ENCODE measurements at regions not wholly inside any gene's neighbourhood (a gene's known extent, or its start where the extent isn't known, plus 50 kb on each side); places are given as distances from the start of the nearest gene placed in this dataset.
"Not testable (repeated sequence)": the region's sequence is repeated elsewhere in the genome, so short reads cannot be mapped to it uniquely, and the experiment has no call there.

- no peak overlapping the region for H3K27ac Mint-ChIP-seq
Measured at GRCh38 chr3:137105277-137105977, 147.6 kb downstream of the IL20RB start.

DNA sequence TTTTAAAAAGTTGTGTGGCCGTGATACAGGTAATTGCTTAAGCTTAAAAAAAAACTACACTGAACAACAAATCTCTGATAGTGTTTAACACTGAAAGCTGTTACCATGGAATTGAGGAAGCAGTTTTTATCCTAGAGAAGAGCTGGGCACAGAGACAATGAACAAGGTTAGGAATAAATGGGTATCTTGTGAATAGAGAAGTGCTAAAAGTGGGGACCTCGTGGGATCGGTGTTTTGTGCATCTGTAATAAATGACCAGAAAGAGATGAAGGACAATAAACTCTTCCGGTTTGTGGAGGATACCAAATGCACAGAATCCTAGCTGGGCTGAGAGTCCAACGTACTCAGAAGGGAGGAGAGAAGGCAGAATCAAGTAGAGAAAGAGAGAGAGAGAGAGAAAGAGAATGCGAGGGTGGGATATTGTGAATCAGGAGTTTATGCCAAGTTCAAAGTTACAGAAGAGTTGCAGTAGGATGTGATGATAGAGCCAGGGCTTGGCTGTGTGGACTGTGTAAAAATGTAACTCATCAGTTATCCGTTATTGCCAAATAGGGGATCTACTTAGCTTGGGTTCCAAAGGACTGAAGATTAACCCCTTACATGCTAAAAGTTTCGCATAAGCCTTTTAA, 148.9 kb downstream of the IL20RB start:
- H3K27ac Mint-ChIP-seq = no peak overlapping the region
- no peaks in the 10 kb centered on the region for H3K9me3 Mint-ChIP-seq
- no peaks in the 10 kb centered on the region for H3K4me1 Mint-ChIP-seq
- H3K36me3 Mint-ChIP-seq = no peaks in the 10 kb centered on the region
- peaks cover 5% of the 10 kb centered on the region for H3K27me3 Mint-ChIP-seq
- H3K4me3 Mint-ChIP-seq = no peak overlapping the region

More at GRCh38 chr3:137105277-137105977, 147.6 kb downstream of the IL20RB start:
- H3K9me3 Mint-ChIP-seq = no peaks in the 10 kb centered on the region
- H3K27me3 Mint-ChIP-seq = peaks cover 5% of the 10 kb centered on the region
- no peak overlapping the region for H3K4me3 Mint-ChIP-seq
- no peaks in the 10 kb centered on the region for H3K36me3 Mint-ChIP-seq
- H3K4me1 Mint-ChIP-seq = no peaks in the 10 kb centered on the region

DNA sequence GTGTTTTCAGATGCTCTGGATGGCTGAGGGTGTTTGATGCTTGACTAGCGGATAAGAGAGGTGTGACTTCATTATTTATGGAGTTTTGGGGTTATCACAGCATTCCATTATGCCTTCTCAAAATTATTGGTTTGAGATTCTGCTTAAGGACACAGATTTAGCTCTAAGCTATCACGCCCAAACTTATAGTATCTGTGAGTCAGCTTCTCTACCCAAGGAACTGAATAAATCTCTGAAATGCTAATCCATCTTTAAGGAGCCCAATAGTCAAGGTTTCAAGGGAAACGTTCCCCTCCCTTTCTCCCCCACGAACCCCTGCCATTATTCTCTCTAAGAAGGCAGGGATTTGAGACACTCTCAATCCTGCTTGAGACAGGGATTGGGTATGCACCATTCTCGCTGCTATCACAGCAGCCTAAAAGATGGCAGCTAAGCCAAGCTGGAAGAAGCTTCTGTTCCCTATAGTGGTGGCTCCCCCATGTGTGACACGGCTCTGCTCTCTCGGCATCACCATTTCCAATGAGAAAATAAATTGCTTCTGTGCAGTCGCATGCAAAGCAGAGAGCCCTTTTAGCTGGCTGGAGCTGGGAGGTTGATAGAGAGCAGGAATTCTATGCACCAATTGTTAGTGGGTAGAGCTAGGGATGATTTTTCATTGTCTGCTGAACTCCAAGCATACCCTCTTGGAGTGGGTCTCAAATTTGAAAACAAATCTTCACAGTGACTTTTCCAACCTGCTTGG, 151.1 kb downstream of the IL20RB start:
- H3K27me3 Mint-ChIP-seq = peaks cover 5% of the 10 kb centered on the region
- H3K4me3 Mint-ChIP-seq = no peak overlapping the region
- no peak overlapping the region for H3K27ac Mint-ChIP-seq
- H3K4me1 Mint-ChIP-seq = no peaks in the 10 kb centered on the region
- H3K36me3 Mint-ChIP-seq = no peaks in the 10 kb centered on the region
- H3K9me3 Mint-ChIP-seq = no peaks in the 10 kb centered on the region

DNA sequence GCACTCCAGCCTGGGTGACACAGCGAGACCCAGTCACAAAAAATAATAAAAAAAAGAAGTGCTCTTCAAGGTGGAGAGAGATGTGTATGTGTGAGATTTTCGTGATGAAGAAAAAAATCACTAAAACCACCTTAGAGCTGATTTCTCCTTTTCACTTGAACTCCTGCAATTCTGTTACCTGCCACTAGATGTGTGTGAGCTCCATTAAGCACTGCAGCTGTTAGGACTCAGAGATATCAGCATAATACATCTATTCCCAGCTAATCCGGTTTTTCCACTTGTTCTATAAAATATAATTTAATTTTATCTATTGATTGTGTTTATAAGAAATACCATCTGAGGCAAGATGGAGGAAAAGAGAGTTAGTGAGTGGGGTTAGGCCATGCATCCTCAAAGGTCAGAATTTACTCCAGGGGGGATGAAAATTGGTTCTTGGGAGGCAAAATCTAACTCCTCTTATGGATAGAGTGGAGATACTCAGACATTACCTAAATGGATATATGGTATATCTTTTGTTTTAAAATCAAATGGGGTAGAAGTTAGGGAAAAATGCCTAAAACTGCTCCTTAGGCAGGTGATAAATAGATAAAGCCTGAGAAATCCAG, 152.7 kb downstream of the IL20RB start:
- H3K27ac Mint-ChIP-seq = no peak overlapping the region
- H3K9me3 Mint-ChIP-seq = no peaks in the 10 kb centered on the region
- H3K4me3 Mint-ChIP-seq = no peak overlapping the region
- peaks cover 5% of the 10 kb centered on the region for H3K27me3 Mint-ChIP-seq
- H3K4me1 Mint-ChIP-seq = no peaks in the 10 kb centered on the region
- no peaks in the 10 kb centered on the region for H3K36me3 Mint-ChIP-seq

DNA sequence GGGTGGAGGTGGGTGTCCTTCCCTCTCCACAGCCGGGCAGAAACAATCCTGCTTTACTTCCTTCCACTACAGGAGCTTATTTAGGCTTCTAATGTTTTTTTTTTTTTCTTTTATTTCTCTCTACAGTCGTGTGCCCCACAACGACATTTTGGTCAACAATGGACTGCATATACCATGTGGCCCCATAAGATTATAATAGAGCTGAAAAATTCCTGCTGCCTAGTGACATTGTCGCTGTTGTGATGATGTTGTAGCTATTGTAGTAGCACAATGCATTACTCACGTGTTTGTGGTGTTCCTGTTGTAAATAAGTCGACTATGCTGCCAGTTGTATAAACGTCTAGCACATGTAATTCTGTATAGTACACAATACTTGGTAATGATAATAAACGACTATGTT, 153.7 kb downstream of the IL20RB start:
- Mint-ChIP-seq H3K9me3 (no peaks in the 10 kb centered on the region), H3K4me3 (no peak overlapping the region), H3K27me3 (peaks cover 5% of the 10 kb centered on the region), H3K4me1 (no peaks in the 10 kb centered on the region), H3K27ac (no peak overlapping the region), H3K36me3 (no peaks in the 10 kb centered on the region)

GRCh38 chr3:137116619-137117018, 158.8 kb downstream of the IL20RB start:
- H3K4me3 Mint-ChIP-seq = no peak overlapping the region
- no peaks in the 10 kb centered on the region for H3K36me3 Mint-ChIP-seq
- H3K9me3 Mint-ChIP-seq = no peaks in the 10 kb centered on the region
- no peaks in the 10 kb centered on the region for H3K4me1 Mint-ChIP-seq
- H3K27me3 Mint-ChIP-seq = no peaks in the 10 kb centered on the region
- no peak overlapping the region for H3K27ac Mint-ChIP-seq

GRCh38 chr3:137121704-137122314, 164.0 kb downstream of the IL20RB start:
- Mint-ChIP-seq H3K4me3 (no peak overlapping the region), H3K36me3 (no peaks in the 10 kb centered on the region), H3K4me1 (no peaks in the 10 kb centered on the region), H3K9me3 (no peaks in the 10 kb centered on the region), H3K27ac (no peak overlapping the region), H3K27me3 (peaks cover 3% of the 10 kb centered on the region)

GRCh38 chr3:137131081-137131480, 173.3 kb downstream of the IL20RB start:
- H3K9me3 Mint-ChIP-seq = no peaks in the 10 kb centered on the region
- H3K4me1 Mint-ChIP-seq = peaks cover 26% of the 10 kb centered on the region
- H3K4me3 Mint-ChIP-seq = no peak overlapping the region
- H3K36me3 Mint-ChIP-seq = no peaks in the 10 kb centered on the region
- H3K27me3 Mint-ChIP-seq = no peaks in the 10 kb centered on the region
- H3K27ac Mint-ChIP-seq = peak overlapping the region; percentile 33

GRCh38 chr3:137134431-137134830, 176.6 kb downstream of the IL20RB start:
- peaks cover 3% of the 10 kb centered on the region for H3K36me3 Mint-ChIP-seq
- peaks cover 4% of the 10 kb centered on the region for H3K27me3 Mint-ChIP-seq
- peaks cover 4% of the 10 kb centered on the region for H3K9me3 Mint-ChIP-seq
- no peak overlapping the region for H3K27ac Mint-ChIP-seq
- no peak overlapping the region for H3K4me3 Mint-ChIP-seq
- peaks cover 26% of the 10 kb centered on the region for H3K4me1 Mint-ChIP-seq

- Mint-ChIP-seq H3K27me3 (peaks cover 4% of the 10 kb centered on the region), H3K4me3 (no peak overlapping the region), H3K36me3 (no peaks in the 10 kb centered on the region), H3K27ac (no peak overlapping the region), H3K9me3 (no peaks in the 10 kb centered on the region), H3K4me1 (no peaks in the 10 kb centered on the region)
Measured at GRCh38 chr3:137148406-137148805, 190.6 kb downstream of the IL20RB start.

DNA sequence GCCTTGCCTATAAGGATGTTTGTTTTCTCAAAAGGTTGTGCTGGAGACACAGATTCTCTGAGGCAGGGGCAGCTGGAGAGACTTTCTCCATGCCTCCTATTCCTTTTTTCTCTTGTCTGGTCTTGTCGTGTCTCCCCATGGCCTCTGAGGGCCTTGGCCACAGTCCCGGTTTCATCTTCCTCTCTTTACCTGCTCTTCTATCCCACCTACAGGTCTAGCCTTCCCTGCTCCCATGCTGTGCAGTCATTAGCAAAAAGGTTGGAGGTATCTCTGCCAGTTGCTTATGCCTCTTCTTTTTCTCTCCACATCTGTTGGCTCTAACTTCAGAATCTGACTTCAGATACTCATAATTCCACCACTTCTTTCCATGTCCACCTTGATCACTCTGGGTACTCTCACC, 191.1 kb downstream of the IL20RB start:
- Mint-ChIP-seq H3K36me3 (no peaks in the 10 kb centered on the region), H3K9me3 (no peaks in the 10 kb centered on the region), H3K27ac (no peak overlapping the region), H3K4me3 (no peak overlapping the region), H3K27me3 (peaks cover 2% of the 10 kb centered on the region), H3K4me1 (no peaks in the 10 kb centered on the region)

DNA sequence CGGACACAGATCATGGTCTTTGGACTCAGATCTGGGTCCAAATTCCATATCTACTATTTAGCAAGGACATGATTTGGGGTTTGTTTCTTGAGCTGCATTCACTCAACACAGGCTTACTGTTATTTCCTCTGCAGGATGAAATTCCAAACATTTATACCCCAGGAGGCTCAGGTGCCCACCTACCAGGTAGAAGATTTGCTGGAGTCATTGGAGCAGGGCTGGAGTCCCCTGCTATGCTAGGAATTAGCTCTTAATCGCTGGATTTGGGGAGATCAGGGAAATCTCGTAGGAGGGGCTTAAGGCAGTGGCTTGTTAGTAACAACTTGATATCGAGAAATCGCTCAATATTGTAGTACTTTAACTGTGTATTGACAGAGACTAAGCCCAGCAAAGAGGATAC, 193.0 kb downstream of the IL20RB start:
- no peak overlapping the region for H3K27ac Mint-ChIP-seq
- H3K4me3 Mint-ChIP-seq = no peak overlapping the region
- no peaks in the 10 kb centered on the region for H3K36me3 Mint-ChIP-seq
- no peaks in the 10 kb centered on the region for H3K9me3 Mint-ChIP-seq
- H3K4me1 Mint-ChIP-seq = no peaks in the 10 kb centered on the region
- peaks cover 2% of the 10 kb centered on the region for H3K27me3 Mint-ChIP-seq

GRCh38 chr3:137153046-137153445, 195.3 kb downstream of the IL20RB start:
- not testable (repeated sequence) for H3K36me3 Mint-ChIP-seq, H3K4me1 Mint-ChIP-seq, H3K9me3 Mint-ChIP-seq, H3K4me3 Mint-ChIP-seq, H3K27ac Mint-ChIP-seq, H3K27me3 Mint-ChIP-seq

DNA sequence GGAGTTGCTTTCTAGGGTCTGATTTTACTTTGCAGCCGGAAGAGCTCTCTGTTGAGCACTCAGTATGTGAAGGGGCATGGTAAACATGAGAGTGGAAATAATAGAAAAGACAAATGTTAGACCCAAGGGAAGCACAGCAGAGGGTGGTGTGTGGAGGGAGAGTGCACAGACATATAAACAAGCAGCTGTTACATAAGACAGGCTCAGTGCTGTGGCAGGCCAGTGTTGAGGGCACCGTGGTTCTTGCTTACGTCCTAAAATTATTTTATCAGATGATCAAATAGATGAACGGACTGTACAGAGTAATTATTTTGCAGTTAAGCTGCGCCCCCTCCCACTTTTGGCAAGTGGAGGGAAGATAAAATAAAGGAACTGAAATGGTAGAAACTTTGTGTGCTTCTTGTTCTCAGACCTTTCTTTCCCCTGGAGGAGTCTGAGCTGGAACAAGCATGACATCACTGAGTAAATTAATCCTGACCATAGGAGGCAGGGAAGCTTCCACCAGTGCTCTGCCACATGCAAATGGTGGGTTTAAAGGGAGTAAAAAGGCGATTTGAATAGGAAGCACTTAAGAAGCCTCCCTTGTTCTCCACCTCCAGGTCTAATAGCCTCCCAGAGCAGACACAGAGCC, 205.6 kb downstream of the IL20RB start:
- Mint-ChIP-seq H3K4me1 (no peaks in the 10 kb centered on the region), H3K9me3 (no peaks in the 10 kb centered on the region), H3K27ac (no peak overlapping the region), H3K27me3 (peaks cover 4% of the 10 kb centered on the region), H3K4me3 (no peak overlapping the region), H3K36me3 (no peaks in the 10 kb centered on the region)

GRCh38 chr3:137163958-137164357, 206.2 kb downstream of the IL20RB start:
- H3K27ac Mint-ChIP-seq = no peak overlapping the region
- no peak overlapping the region for H3K4me3 Mint-ChIP-seq
- H3K36me3 Mint-ChIP-seq = no peaks in the 10 kb centered on the region
- H3K27me3 Mint-ChIP-seq = peaks cover 4% of the 10 kb centered on the region
- H3K9me3 Mint-ChIP-seq = no peaks in the 10 kb centered on the region
- no peaks in the 10 kb centered on the region for H3K4me1 Mint-ChIP-seq
